ENCODE measurements at regions not wholly inside any gene's neighbourhood (a gene's known extent, or its start where the extent isn't known, plus 50 kb on each side); places are given as distances from the start of the nearest gene placed in this dataset.

DNA sequence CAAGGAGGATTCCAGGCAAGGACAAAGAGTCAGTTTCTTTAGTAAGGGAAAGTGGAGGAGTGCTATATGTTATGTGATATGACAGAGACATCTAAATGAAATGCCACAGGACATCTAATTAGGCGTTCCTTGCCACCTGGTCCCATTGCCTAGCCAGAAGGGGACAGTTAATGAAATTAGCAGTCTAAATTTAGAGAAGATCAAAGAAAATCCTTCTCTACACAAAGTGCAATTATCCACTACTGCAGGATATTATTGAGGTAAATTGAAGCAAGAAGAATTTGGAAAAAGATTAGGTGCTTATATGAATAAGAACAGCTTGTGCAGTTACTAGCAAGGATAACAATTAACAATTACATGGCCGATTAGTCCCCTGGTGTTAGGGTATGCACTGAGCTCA, 495.3 kb upstream of the NMUR2 start:
- DNase-seq = peak; percentile 33

DNA sequence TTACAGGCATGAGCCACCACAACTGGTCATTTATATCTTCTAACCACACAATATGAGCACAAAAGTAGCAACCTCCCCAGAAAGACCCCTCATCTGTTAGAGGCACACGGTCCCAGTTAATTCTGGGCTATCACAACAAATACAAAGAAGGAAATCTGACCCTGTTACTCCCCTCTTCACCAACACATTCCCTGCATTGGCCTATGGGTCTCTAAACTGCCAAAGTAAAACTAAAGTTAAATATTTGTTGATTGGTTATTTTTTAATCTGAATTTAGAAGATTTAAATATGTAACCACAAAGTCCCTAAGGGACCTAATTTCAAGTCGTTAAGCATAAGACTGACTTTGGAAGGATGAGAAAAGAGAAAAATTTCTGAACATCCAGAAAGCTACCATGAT, 496.7 kb upstream of the NMUR2 start:
- no peak for DNase-seq

DNA sequence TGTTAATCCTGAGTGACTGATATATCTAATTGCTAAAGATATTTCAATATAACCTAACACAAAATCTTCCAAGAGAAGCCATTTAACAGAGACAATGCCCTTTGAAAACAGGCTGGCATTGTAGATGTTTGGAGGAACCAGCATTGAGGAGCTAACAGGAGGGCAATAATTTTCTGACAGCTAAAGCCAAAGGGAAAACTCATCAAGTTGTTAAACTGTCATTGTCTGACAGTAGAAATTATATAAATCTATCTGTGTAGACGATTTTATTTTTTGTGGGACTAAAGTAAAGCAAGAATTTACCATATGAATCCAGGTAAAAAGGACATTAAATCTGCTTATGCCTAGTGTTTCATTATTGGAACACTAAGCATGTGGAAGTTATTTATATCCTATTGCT, 500.2 kb upstream of the NMUR2 start:
- no peak for DNase-seq

DNA sequence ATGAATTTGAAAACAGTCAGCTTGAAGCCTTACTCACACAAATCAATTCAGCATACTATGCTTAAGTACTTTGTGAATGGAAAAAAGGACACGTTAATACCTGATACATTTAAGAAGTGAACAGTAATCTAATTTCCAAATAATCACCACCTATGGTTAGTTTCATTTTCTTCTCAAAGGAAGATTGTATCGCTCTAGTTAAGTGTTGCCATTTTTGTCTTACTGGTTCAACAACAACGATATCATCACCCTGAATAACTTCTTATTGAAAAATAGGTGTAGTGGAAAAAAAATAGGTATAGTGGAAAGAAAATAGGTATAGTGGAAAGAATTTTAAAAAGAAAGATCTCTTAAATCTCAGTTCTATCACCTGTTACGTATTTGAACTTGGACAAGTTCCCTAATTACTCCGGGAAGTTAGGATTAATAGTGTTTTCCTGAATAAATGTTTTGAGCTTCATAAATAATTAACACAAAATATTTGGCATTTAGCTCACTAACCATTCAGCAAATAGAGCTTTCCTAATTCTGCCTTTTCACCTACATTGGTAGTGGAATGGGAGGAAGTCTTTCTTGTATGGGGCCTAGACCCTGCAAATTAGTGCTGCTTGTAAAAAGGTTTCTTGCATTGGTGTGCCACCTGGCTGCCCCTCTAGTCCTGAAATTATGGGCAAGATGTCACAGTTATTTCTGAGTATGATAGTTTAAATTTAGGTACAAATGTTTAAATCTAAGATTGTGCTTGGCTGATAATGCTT, 502.6 kb upstream of the NMUR2 start:
- DNase-seq = no peak

DNA sequence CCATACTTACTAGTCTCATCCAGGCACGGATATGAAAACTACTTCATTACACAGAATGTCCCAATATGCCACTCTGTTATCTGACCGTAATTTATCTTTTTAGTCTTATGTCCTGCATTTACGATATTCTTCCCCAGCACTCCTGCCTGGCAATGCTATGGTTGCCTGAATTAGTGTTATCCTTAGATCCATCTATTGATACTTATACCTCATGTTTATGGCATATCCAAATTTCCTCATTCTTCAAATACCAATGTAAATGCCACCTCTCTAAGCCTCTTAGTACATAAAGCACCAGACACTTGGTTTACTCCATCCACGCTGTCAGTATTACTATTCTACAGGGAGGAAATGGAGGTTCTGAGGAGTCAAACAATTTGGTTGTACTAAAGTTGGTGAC, 507.8 kb upstream of the NMUR2 start:
- DNase-seq = no peak

- DNase-seq = no peak
These were observed 527.5 kb upstream of the NMUR2 start for GRCh38 chr5:152932621-152933020.

DNA sequence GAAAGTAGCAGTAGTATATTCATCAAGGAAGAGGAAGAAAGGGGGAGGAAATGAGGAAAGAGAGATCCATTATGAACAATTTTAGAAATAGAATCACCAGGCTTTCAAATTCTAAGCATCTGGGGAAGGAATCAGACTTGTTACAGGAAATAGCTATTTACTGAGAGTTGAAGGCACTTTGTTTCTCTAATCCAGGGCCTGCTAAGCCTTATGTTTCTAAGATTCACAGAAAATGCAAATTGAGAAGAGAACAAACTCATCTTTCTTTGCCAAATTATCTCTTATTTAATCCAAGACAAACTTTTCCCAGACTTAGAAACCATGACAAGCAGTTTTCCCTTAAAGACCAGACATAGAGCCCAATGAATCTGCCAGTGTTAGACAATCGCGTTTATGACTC, 528.0 kb upstream of the NMUR2 start:
- DNase-seq = no peak

GRCh38 chr5:152938630-152939029, 533.6 kb upstream of the NMUR2 start:
- DNase-seq = no peak

DNA sequence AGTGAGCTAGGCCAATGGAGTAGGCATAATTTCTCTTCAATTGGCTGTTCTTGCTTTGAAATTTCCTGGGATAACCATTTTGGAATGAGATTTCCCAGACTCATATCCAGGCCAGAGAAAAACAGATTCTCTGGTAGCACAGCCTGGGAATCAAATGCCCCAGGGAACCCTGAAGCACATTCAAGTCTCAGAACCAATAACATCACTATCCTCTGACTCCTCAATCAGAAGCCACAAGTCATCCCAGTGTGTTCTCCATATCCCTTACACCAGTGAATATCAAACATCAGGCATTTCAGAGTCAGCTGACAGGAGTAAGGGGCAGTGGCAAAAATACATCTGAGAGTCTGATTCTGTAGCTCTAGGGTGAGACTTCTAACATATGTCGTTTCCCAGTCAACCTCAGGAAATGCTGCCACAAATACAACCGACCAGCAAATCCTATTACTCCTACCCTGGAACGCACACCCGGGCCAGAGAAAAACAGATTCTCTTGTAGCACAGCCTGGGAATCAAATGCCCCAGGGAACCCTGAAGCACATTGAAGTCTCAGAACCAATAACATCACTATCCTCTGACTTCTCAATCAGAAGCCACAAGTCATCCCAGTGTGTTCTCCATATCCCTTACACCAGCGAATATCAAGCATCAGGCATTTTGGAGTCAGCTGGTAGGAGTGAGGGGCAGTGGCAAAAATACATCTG, 537.7 kb upstream of the NMUR2 start:
- no peak for DNase-seq

- DNase-seq = no peak
These were observed 536.5 kb upstream of the GRIA1 start for GRCh38 chr5:152953788-152954483.

- no peak for DNase-seq
These were observed 533.4 kb upstream of the GRIA1 start for GRCh38 chr5:152956943-152957613.

GRCh38 chr5:152978141-152978835, 512.2 kb upstream of the GRIA1 start:
- no peak for DNase-seq

DNA sequence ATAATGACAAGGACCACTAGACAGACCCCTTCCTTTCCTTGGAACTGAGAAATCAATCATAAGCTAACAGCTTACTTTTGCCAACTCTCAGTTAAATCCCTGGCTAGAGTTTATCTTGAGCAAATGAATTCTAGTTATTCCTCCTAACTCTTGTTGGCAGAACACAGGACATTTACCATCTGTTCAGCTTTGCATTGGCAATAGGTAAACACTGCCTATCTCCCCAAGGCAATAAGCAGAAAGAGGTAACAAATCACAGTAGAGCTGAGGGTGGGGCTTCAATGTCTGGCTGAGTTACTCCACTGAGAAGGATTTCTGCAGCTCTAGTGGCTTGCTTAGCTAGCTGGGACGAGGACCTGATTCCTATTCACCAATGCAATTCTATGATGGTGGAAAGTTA, 503.3 kb upstream of the GRIA1 start:
- peak; percentile 56 for DNase-seq

GRCh38 chr5:152990217-152990616, 500.3 kb upstream of the GRIA1 start:
- no peak for DNase-seq

DNA sequence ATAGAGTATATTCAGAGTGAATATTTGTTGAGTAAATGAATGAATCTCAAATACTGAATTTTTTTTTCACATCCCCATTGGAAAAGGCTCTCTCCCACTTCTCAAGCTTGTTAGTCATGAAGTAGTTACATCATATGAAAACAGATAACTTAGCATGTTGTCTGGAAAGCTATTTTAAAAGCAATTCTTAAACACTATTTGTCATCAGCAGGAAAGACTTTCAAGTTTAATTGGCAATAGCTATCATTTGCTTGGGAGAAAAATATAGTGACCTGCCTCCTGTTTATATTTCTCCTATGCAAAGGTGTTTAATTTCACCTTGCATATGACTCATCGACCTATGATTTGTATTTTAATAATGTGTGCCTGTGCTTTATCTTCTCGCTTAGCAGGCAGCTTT, 499.8 kb upstream of the GRIA1 start:
- no peak for DNase-seq

- DNase-seq = no peak
These were observed 496.3 kb upstream of the GRIA1 start for GRCh38 chr5:152994033-152994680.

GRCh38 chr5:152995214-152995725, 495.2 kb upstream of the GRIA1 start:
- DNase-seq = no peak

GRCh38 chr5:153005711-153006110, 484.8 kb upstream of the GRIA1 start:
- no peak for DNase-seq

GRCh38 chr5:153006681-153007080, 483.8 kb upstream of the GRIA1 start:
- no peak for DNase-seq

GRCh38 chr5:153014194-153014593, 476.3 kb upstream of the GRIA1 start:
- no peak for DNase-seq

DNA sequence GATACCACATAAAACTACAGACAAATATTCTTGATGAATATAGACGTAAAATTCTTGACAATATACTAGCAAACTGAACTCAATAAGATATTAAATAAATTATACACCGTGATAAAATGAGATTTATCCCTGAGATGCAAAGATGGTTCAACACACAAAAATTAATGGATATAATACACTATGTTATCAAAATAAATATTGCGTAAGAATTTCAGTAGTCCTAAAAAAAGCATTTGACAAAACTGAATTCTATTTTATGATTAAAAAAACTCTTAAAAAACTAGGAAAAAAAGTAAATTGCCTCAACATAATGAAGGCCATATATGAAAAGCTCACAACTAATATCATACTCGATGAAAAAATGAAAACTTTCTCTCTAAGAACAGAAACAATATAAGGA, 472.3 kb upstream of the GRIA1 start:
- no peak for DNase-seq

All from NCI-H2171 treated with DMSO at 0.1 percent for 48 hours (cell line).